GM12878 (cell line): ENCODE measurements at regions not wholly inside any gene's neighbourhood (a gene's known extent, or its start where the extent isn't known, plus 50 kb on each side); places are given as distances from the start of the nearest gene placed in this dataset.

Experiments
- ATF7 ChIP-seq: fragments of 450-650 bp; IDR thresholded peaks from 2 replicates; pipeline ENCODE4 v1.6.1; 2016; ENCODE audit warnings: low read depth, mild to moderate bottlenecking
- CEBPB ChIP-seq, 2 experiments: fragments of 150-350 bp in 1 of 2; IDR thresholded peaks; 2 replicates each; pipeline ENCODE4 v1.6.1; 2012 to 2014; ENCODE audit warnings: low read depth in 2 of 2, low read length in 2 of 2, borderline replicate concordance in 1 of 2, inconsistent platforms in 1 of 2
- FOXM1 ChIP-seq: IDR thresholded peaks from 2 replicates; pipeline ENCODE4 v1.6.1; 2012; ENCODE audit warnings: low read depth, mild to moderate bottlenecking, inconsistent platforms, low read length, moderate library complexity
- POLR2A ChIP-seq: IDR thresholded peaks from 2 replicates; pipeline ENCODE4 v1.6.1; 2011; ENCODE audit warnings: low read depth, mild to moderate bottlenecking, low read length
- TAF1 ChIP-seq: IDR thresholded peaks from 2 replicates; pipeline ENCODE4 v1.6.1; 2011; ENCODE audit warnings: mild to moderate bottlenecking, low read depth, low read length, borderline replicate concordance
- ZNF274 ChIP-seq: IDR thresholded peaks from one replicate; pipeline ENCODE4 v1.8.0; 2011; ENCODE audit not compliant: insufficient read length, insufficient read depth
- TF ChIP-seq, protein P1 (sequence below), 3 experiments: IDR thresholded peaks in 2 of 3; conservative IDR thresholded peaks in 1 of 3; 2 replicates each; pipeline ENCODE4 v1.5.1; 2011; ENCODE audit warnings: low read depth in 3 of 3, low read length in 3 of 3, mild to moderate bottlenecking in 3 of 3, control low read depth in 2 of 3, moderate library complexity in 2 of 3, inconsistent platforms in 1 of 3, mixed read lengths in 1 of 3; ENCODE audit not compliant: control insufficient read depth in 2 of 3, insufficient read depth in 1 of 3; ENCODE audit errors: extremely low read depth in 1 of 3

DNA sequence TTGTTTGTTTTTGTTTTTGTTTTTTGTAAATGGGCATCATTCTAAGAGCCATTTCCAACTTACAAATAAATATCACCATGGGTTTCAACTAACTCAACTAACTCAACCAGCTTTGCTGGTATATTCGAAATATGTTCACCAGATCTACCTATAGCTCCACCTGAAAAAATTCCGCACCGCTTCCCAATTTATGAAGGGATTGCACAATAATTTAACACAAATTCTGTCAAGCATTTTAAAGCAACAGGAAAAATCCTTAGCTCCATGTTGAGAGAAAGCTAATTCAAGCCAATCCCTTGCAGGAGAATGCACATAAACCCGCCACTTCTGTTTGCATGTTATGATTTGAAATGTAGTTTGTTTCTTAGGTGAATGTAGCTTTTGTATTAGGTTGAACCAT is 417.8 kb downstream of the EFNB2 start:
- TF ChIP-seq, protein P1, sequence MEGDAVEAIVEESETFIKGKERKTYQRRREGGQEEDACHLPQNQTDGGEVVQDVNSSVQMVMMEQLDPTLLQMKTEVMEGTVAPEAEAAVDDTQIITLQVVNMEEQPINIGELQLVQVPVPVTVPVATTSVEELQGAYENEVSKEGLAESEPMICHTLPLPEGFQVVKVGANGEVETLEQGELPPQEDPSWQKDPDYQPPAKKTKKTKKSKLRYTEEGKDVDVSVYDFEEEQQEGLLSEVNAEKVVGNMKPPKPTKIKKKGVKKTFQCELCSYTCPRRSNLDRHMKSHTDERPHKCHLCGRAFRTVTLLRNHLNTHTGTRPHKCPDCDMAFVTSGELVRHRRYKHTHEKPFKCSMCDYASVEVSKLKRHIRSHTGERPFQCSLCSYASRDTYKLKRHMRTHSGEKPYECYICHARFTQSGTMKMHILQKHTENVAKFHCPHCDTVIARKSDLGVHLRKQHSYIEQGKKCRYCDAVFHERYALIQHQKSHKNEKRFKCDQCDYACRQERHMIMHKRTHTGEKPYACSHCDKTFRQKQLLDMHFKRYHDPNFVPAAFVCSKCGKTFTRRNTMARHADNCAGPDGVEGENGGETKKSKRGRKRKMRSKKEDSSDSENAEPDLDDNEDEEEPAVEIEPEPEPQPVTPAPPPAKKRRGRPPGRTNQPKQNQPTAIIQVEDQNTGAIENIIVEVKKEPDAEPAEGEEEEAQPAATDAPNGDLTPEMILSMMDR (IDR thresholded peaks at IDR 0.05 in 2 of 3, conservative IDR thresholded peaks at IDR 0.05 in 1 of 3; ENCODE audit: control insufficient read depth in 2 of 3, extremely low read depth in 1 of 3, insufficient read depth in 1 of 3, low read depth in 3 of 3, low read length in 3 of 3) = no peak
- TF ChIP-seq TAF1 (no peak), POLR2A (no peak), ZNF274 (no peak), FOXM1 (no peak), ATF7 (no peak), CEBPB (IDR thresholded peaks at IDR 0.05; ENCODE audit: borderline replicate concordance in 1 of 2, low read depth in 2 of 2, low read length in 2 of 2) (no peak)
